ENCODE measurements at regions not wholly inside any gene's neighbourhood (a gene's known extent, or its start where the extent isn't known, plus 50 kb on each side); places are given as distances from the start of the nearest gene placed in this dataset.

GRCh38 chr16:88293097-88293496 lies 89.7 kb upstream of the ZNF469 start:
- H3K9me2 ChIP-seq (ENCODE audit: insufficient read depth) = no peaks in the 10 kb centered on the region
- no peaks in the 10 kb centered on the region for H3F3A ChIP-seq (replicated peaks; ENCODE audit: low read depth)
- peaks cover 46% of the 10 kb centered on the region for H3K9me3 Mint-ChIP-seq
- H3K4me1 Mint-ChIP-seq = no peaks in the 10 kb centered on the region
- H3K36me3 ChIP-seq (ENCODE audit: insufficient read depth) = no peaks in the 10 kb centered on the region
- no peak overlapping the region for H2AFZ ChIP-seq
- TF ChIP-seq, protein P1, sequence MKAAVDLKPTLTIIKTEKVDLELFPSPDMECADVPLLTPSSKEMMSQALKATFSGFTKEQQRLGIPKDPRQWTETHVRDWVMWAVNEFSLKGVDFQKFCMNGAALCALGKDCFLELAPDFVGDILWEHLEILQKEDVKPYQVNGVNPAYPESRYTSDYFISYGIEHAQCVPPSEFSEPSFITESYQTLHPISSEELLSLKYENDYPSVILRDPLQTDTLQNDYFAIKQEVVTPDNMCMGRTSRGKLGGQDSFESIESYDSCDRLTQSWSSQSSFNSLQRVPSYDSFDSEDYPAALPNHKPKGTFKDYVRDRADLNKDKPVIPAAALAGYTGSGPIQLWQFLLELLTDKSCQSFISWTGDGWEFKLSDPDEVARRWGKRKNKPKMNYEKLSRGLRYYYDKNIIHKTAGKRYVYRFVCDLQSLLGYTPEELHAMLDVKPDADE (IDR thresholded peaks at IDR 0.05) = no peak
- TF ChIP-seq ZNF331 (CRISPR knock-in tag; IDR thresholded peaks at IDR 0.05; ENCODE audit: low read depth) (no peak), ZNF462 (CRISPR knock-in tag; IDR thresholded peaks at IDR 0.05) (no peak), CREB1 (CRISPR knock-in tag; IDR thresholded peaks at IDR 0.05; ENCODE audit: low read depth) (no peak), ZNF114 (CRISPR knock-in tag; IDR thresholded peaks at IDR 0.05) (no peak), NANOG (IDR thresholded peaks at IDR 0.05; ENCODE audit: borderline replicate concordance) (no peak), EZH2 (IDR thresholded peaks at IDR 0.05; ENCODE audit: low read depth, unreplicated experiment) (no peak), POLR2AphosphoS5 (IDR thresholded peaks at IDR 0.05; ENCODE audit: low read depth) (no peak), EZH2phosphoT487 (IDR thresholded peaks at IDR 0.05; ENCODE audit: unreplicated experiment) (no peak), REST (IDR thresholded peaks at IDR 0.05; ENCODE audit: unreplicated experiment) (no peak), JUNB (IDR thresholded peaks at IDR 0.05; ENCODE audit: unreplicated experiment) (no peak)
- TF ChIP-seq, protein P2, sequence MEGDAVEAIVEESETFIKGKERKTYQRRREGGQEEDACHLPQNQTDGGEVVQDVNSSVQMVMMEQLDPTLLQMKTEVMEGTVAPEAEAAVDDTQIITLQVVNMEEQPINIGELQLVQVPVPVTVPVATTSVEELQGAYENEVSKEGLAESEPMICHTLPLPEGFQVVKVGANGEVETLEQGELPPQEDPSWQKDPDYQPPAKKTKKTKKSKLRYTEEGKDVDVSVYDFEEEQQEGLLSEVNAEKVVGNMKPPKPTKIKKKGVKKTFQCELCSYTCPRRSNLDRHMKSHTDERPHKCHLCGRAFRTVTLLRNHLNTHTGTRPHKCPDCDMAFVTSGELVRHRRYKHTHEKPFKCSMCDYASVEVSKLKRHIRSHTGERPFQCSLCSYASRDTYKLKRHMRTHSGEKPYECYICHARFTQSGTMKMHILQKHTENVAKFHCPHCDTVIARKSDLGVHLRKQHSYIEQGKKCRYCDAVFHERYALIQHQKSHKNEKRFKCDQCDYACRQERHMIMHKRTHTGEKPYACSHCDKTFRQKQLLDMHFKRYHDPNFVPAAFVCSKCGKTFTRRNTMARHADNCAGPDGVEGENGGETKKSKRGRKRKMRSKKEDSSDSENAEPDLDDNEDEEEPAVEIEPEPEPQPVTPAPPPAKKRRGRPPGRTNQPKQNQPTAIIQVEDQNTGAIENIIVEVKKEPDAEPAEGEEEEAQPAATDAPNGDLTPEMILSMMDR (conservative IDR thresholded peaks at IDR 0.05; ENCODE audit: low read depth in 2 of 2) = no peak
- no peak overlapping the region for H3K4me2 ChIP-seq
- DNase-seq (ENCODE audit: low spot score) (no peak), ATAC-seq (no peak)
- no peaks in the 10 kb centered on the region for H3K27me3 ChIP-seq (ENCODE audit: insufficient read depth)
- no peak overlapping the region for H3K27ac ChIP-seq (ENCODE audit: low read depth)
- H3K79me2 ChIP-seq (replicated peaks; ENCODE audit: insufficient read depth) = no peaks in the 10 kb centered on the region
- no peak overlapping the region for H3K4me3 ChIP-seq
- no peak overlapping the region for H3K27ac Mint-ChIP-seq
- H3K4me3 Mint-ChIP-seq = no peak overlapping the region; the same call in 2 of the 3 replicates
- no peaks in the 10 kb centered on the region for H4K20me1 ChIP-seq (replicated peaks; ENCODE audit: insufficient read depth)
- H3K36me3 Mint-ChIP-seq (ENCODE audit: low read depth) = peaks cover 4% of the 10 kb centered on the region; the same call in 2 of the 3 replicates
- H3K27me3 Mint-ChIP-seq (ENCODE audit: insufficient read depth, low read depth, poor library complexity) = peaks cover 11% of the 10 kb centered on the region
- H3K4me1 ChIP-seq (ENCODE audit: insufficient read depth) = no peaks in the 10 kb centered on the region
